Left lung (tissue), 4 donors: ENCODE measurements at regions not wholly inside any gene's neighbourhood (a gene's known extent, or its start where the extent isn't known, plus 50 kb on each side); places are given as distances from the start of the nearest gene placed in this dataset.

ENCODE experiments used
- ATAC-seq: fragments of 200-7000 bp; cut with Tn5 transposase; one replicate; pipeline ENCODE4 v1.9.1; 2020; ENCODE audit warnings: moderate library complexity
- DNase-seq, 4 donors: peaks; one replicate each; pipeline ENCODE4 v3.0.0-alpha.2; 2013 to 2020
- H3K27ac ChIP-seq, 2 donors: fragments of 200-600 bp; sonication (generic) in 1 of 2; one replicate each; pipeline versions ENCODE4 v1.5.0 to v1.8.0; 2020 to 2021
- H3K27me3 ChIP-seq, 2 donors: fragments of 200-600 bp; sonication (generic) in 1 of 2; one replicate each; pipeline versions ENCODE4 v1.5.0 to v1.8.0; 2020 to 2021
- H3K36me3 ChIP-seq, 2 donors: fragments of 200-600 bp; sonication (generic) in 1 of 2; one replicate each; pipeline versions ENCODE4 v1.5.0 to v1.8.0; 2020 to 2021
- H3K4me1 ChIP-seq, 2 donors: fragments of 200-600 bp; one replicate each; pipeline ENCODE4 v1.8.0; 2021
- H3K4me3 ChIP-seq, 2 donors: fragments of 200-600 bp; sonication (generic) in 1 of 2; one replicate each; pipeline versions ENCODE4 v1.5.0 to v1.8.0; 2020 to 2021; ENCODE audit warnings: mild to moderate bottlenecking in 1 of 2
- H3K9me3 ChIP-seq, 2 donors: fragments of 200-600 bp; sonication (generic) in 1 of 2; one replicate each; pipeline versions ENCODE4 v1.5.0 to v1.8.0; 2020 to 2021
- intact Hi-C, 2 donors: fragments of 100-400 bp; cut with DNase I; formaldehyde crosslinking; loops; one replicate each; pipeline versions ENCODE4 v1.11.2 to v1.14.2; 2022
- TF ChIP-seq, protein P1 (sequence below), 2 donors: fragments of 200-600 bp; sonication (generic) in 1 of 2; IDR thresholded peaks; one replicate each; pipeline versions ENCODE4 v1.5.0 to v1.8.0; 2021; ENCODE audit warnings: antibody characterized with exemption in 2 of 2
- donor health status: DM: no; HTN: yes; CAD: no.
- donor health status: DM: no; HTN: no; CAD: no.

DNA sequence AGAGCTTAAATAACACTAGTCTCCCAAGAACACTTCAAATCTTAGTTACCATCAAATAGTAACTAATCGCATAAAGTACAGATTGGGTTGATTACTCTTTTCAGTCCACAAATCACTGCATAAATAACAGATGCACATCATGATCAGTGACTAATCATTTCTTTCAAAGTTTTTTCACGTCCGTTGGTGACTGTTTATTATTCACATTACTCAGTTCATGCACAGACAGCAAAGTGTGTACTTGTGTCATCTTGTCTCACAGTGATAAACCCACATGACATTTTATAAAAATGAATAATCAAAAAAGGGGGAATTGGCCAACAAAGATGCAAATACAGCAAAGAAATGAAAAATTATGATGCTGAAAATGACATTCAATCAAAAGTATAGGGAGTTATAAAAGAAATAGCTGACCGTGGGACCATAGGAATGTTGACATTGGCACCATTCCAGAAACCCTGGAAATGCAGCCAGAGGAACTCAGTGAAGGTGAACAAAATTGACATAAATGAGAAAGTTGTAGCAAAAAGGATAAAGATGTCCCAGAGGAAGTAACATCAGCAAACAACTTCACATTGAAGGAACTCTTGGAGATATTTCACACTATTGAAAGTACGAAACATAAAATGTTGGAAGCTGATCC, 161.5 kb downstream of the SOX3 start:
- DNase-seq (no peak), ATAC-seq (no peak)
- TF ChIP-seq, protein P1, sequence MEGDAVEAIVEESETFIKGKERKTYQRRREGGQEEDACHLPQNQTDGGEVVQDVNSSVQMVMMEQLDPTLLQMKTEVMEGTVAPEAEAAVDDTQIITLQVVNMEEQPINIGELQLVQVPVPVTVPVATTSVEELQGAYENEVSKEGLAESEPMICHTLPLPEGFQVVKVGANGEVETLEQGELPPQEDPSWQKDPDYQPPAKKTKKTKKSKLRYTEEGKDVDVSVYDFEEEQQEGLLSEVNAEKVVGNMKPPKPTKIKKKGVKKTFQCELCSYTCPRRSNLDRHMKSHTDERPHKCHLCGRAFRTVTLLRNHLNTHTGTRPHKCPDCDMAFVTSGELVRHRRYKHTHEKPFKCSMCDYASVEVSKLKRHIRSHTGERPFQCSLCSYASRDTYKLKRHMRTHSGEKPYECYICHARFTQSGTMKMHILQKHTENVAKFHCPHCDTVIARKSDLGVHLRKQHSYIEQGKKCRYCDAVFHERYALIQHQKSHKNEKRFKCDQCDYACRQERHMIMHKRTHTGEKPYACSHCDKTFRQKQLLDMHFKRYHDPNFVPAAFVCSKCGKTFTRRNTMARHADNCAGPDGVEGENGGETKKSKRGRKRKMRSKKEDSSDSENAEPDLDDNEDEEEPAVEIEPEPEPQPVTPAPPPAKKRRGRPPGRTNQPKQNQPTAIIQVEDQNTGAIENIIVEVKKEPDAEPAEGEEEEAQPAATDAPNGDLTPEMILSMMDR (IDR thresholded peaks at IDR 0.05): no peak
- H3K4me1 ChIP-seq: no peaks in the 10 kb centered on the region
- no peaks in the 10 kb centered on the region for H3K27me3 ChIP-seq
- no peak overlapping the region for H3K4me3 ChIP-seq
- no peaks in the 10 kb centered on the region for H3K36me3 ChIP-seq
- no peak overlapping the region for H3K27ac ChIP-seq
- intact Hi-C loops: no loop called here
- no peaks in the 10 kb centered on the region for H3K9me3 ChIP-seq

DNA sequence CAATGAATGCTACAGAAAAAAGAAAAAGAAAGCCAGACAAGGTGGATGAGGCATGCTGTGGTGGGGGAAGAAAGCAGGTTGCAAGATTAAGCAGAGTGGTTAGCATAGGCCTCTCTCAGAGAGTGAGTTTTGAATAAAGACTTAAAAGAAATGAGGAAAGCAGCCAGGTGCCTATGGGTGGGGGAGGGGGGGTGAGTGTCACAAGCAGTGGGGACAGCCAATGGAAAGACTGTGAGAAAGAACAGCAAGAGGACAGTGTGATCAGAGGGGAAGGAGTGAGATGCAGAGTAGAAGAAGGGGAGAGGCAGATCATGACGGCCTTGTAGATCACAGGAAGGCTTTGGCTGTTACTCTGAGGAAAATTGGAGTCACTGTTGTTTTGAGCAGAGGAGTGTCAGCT, 162.5 kb downstream of the SOX3 start:
- intact Hi-C loops: no loop called here
- Histone ChIP-seq H3K27ac (no peak overlapping the region), H3K36me3 (no peaks in the 10 kb centered on the region), H3K4me1 (no peaks in the 10 kb centered on the region), H3K27me3 (no peaks in the 10 kb centered on the region), H3K4me3 (no peak overlapping the region), H3K9me3 (no peaks in the 10 kb centered on the region)
- ATAC-seq (no peak), DNase-seq (no peak)
- TF ChIP-seq, protein P1 (IDR thresholded peaks at IDR 0.05): no peak

- DNase-seq (no peak), ATAC-seq (no peak)
- Histone ChIP-seq H3K9me3 (no peaks in the 10 kb centered on the region), H3K4me3 (no peak overlapping the region), H3K27me3 (no peaks in the 10 kb centered on the region), H3K4me1 (no peaks in the 10 kb centered on the region), H3K36me3 (no peaks in the 10 kb centered on the region), H3K27ac (no peak overlapping the region)
- TF ChIP-seq, protein P1 (IDR thresholded peaks at IDR 0.05): no peak
- intact Hi-C loops: no loop called here
These were observed 167.6 kb downstream of the SOX3 start for GRCh38 chrX:140337263-140337662.

DNA sequence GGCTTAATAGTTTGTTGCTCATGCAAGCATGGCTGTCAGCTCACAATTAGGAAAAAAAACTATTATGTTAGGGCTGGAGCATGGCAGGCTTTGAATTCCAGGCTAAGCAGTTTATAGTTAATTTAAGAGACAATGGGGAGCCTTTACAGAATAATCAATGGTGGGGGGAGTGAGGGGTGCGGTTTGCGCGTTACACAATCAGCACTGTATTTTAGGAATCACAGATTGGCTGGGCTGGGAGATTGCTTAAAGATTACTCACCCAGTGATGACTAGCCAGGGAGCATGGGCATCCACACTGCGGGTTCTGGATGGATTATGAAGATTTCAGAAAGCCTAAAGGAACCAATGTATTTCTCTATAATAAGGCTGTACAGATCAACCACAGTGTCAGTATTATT, 186.6 kb downstream of the SOX3 start:
- intact Hi-C loops: no loop called here
- DNase-seq (no peak), ATAC-seq (no peak)
- no peaks in the 10 kb centered on the region for H3K27me3 ChIP-seq
- H3K9me3 ChIP-seq: no peaks in the 10 kb centered on the region
- H3K36me3 ChIP-seq: no peaks in the 10 kb centered on the region
- H3K27ac ChIP-seq: no peak overlapping the region
- TF ChIP-seq, protein P1 (IDR thresholded peaks at IDR 0.05): no peak
- H3K4me1 ChIP-seq: no peaks in the 10 kb centered on the region
- H3K4me3 ChIP-seq: no peak overlapping the region

- H3K36me3 ChIP-seq: no peaks in the 10 kb centered on the region
- TF ChIP-seq, protein P1 (IDR thresholded peaks at IDR 0.05): no peak
- intact Hi-C loops: no loop called here
- DNase-seq (no peak), ATAC-seq (no peak)
- H3K27ac ChIP-seq: no peak overlapping the region
- no peak overlapping the region for H3K4me3 ChIP-seq
- no peaks in the 10 kb centered on the region for H3K4me1 ChIP-seq
- no peaks in the 10 kb centered on the region for H3K27me3 ChIP-seq
- H3K9me3 ChIP-seq: no peaks in the 10 kb centered on the region
These were observed 187.4 kb downstream of the SOX3 start for GRCh38 chrX:140317462-140317861.
